ENCODE measurements at regions not wholly inside any gene's neighbourhood (a gene's known extent, or its start where the extent isn't known, plus 50 kb on each side); places are given as distances from the start of the nearest gene placed in this dataset.

DNA sequence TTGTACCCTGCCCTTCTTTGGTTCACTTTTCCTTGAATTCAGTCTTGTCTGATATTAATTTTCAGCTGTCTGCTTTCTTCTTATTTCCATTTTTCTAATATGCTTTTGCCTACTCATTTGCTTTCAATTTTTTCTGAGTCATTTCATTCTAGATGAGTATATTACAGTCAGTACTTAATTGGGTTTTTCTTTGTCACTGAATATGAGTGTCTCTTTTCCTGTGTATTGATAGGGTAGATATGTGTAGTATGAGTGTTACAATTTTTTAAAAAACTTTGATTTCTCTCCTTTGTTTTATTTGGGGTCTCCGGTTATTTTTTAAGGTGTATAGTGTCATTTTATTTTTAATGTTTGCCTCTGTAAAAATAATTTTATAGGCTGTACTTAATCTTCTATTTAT lies 222.2 kb downstream of the IDS start:
- TF ChIP-seq CTCF (IDR thresholded peaks at IDR 0.05; ENCODE audit: insufficient read depth in 1 of 2, low read depth in 1 of 2, low read length in 1 of 2, severe bottlenecking in 1 of 2, unreplicated experiment in 1 of 2) = no peak
- BruUV-seq (replicated peaks) = no TSS peak
- no peak for DNase-seq
- no peak overlapping the region for H3K4me3 ChIP-seq (ENCODE audit: low read depth, low read length)
- Mint-ChIP-seq H3K9me3 (ENCODE audit: unreplicated experiment) (no peaks in the 10 kb centered on the region), H3K27ac (ENCODE audit: unreplicated experiment) (no peak overlapping the region), H3K27me3 (ENCODE audit: insufficient read depth, unreplicated experiment) (no peaks in the 10 kb centered on the region), H3K36me3 (ENCODE audit: insufficient read depth, unreplicated experiment) (no peaks in the 10 kb centered on the region), H3K4me3 (ENCODE audit: unreplicated experiment) (no peak overlapping the region), H3K4me1 (ENCODE audit: low read depth, unreplicated experiment) (no peaks in the 10 kb centered on the region)
- CTCF ChIA-PET = no interaction called here
- H3K27me3 ChIP-seq (replicated peaks; ENCODE audit: control insufficient read depth, insufficient read depth, low read length) = no peaks in the 10 kb centered on the region
- no peaks in the 10 kb centered on the region for H3K36me3 ChIP-seq (ENCODE audit: control insufficient read depth, insufficient read depth, low read length)
- H3K9me3 ChIP-seq = no peaks in the 10 kb centered on the region
- POLR2A ChIA-PET = no interaction called here
- intact Hi-C loops (cut with micrococcal nuclease; ENCODE audit: unreplicated experiment) = no loop called here
- H3K4me1 ChIP-seq = no peaks in the 10 kb centered on the region

GRCh38 chrX:149280011-149280410 lies 225.1 kb downstream of the IDS start:
- Histone ChIP-seq H3K27me3 (replicated peaks; ENCODE audit: control insufficient read depth, insufficient read depth, low read length) (no peaks in the 10 kb centered on the region), H3K4me1 (no peaks in the 10 kb centered on the region), H3K9me3 (no peaks in the 10 kb centered on the region), H3K36me3 (ENCODE audit: control insufficient read depth, insufficient read depth, low read length) (no peaks in the 10 kb centered on the region), H3K4me3 (ENCODE audit: low read depth, low read length) (no peak overlapping the region)
- BruUV-seq (replicated peaks) = no TSS peak
- H3K27ac Mint-ChIP-seq (ENCODE audit: unreplicated experiment) = no peak overlapping the region
- no peaks in the 10 kb centered on the region for H3K27me3 Mint-ChIP-seq (ENCODE audit: insufficient read depth, unreplicated experiment)
- H3K4me3 Mint-ChIP-seq (ENCODE audit: unreplicated experiment) = no peak overlapping the region
- H3K4me1 Mint-ChIP-seq (ENCODE audit: low read depth, unreplicated experiment) = no peaks in the 10 kb centered on the region
- POLR2A ChIA-PET = no interaction called here
- H3K36me3 Mint-ChIP-seq (ENCODE audit: insufficient read depth, unreplicated experiment) = no peaks in the 10 kb centered on the region
- no peak for DNase-seq
- CTCF ChIA-PET = no interaction called here
- TF ChIP-seq CTCF (IDR thresholded peaks at IDR 0.05; ENCODE audit: insufficient read depth in 1 of 2, low read depth in 1 of 2, low read length in 1 of 2, severe bottlenecking in 1 of 2, unreplicated experiment in 1 of 2) = no peak
- no peaks in the 10 kb centered on the region for H3K9me3 Mint-ChIP-seq (ENCODE audit: unreplicated experiment)
- intact Hi-C loops (cut with micrococcal nuclease; ENCODE audit: unreplicated experiment) = no loop called here

GRCh38 chrX:149275836-149276235 lies 229.3 kb downstream of the IDS start:
- DNase-seq = no peak
- H3K36me3 ChIP-seq (ENCODE audit: control insufficient read depth, insufficient read depth, low read length) = no peaks in the 10 kb centered on the region
- Mint-ChIP-seq H3K27ac (ENCODE audit: unreplicated experiment) (no peak overlapping the region), H3K36me3 (ENCODE audit: insufficient read depth, unreplicated experiment) (no peaks in the 10 kb centered on the region), H3K9me3 (ENCODE audit: unreplicated experiment) (no peaks in the 10 kb centered on the region), H3K4me3 (ENCODE audit: unreplicated experiment) (no peak overlapping the region), H3K27me3 (ENCODE audit: insufficient read depth, unreplicated experiment) (peaks cover 4% of the 10 kb centered on the region), H3K4me1 (ENCODE audit: low read depth, unreplicated experiment) (no peaks in the 10 kb centered on the region)
- no peaks in the 10 kb centered on the region for H3K27me3 ChIP-seq (replicated peaks; ENCODE audit: control insufficient read depth, insufficient read depth, low read length)
- TF ChIP-seq CTCF (IDR thresholded peaks at IDR 0.05; ENCODE audit: insufficient read depth in 1 of 2, low read depth in 1 of 2, low read length in 1 of 2, severe bottlenecking in 1 of 2, unreplicated experiment in 1 of 2) = no peak
- intact Hi-C loops (cut with micrococcal nuclease; ENCODE audit: unreplicated experiment) = no loop called here
- H3K4me3 ChIP-seq (ENCODE audit: low read depth, low read length) = no peak overlapping the region
- ChIA-PET CTCF (no interaction called here), POLR2A (no interaction called here)
- no TSS peak for BruUV-seq (replicated peaks)
- H3K4me1 ChIP-seq = no peaks in the 10 kb centered on the region
- H3K9me3 ChIP-seq = no peaks in the 10 kb centered on the region
